Spleen (tissue), 7 donors: ENCODE measurements at regions not wholly inside any gene's neighbourhood (a gene's known extent, or its start where the extent isn't known, plus 50 kb on each side); places are given as distances from the start of the nearest gene placed in this dataset.

Source experiments
- CTCF ChIP-seq, 11 experiments: fragments of 200-600 bp in 7 of 11; fragments of 450-650 bp in 4 of 11; sonication (generic) in 4 of 11; IDR thresholded peaks in 8 of 11; conservative IDR thresholded peaks in 3 of 11; 1 replicate in 7 of 11; 2 replicates in 4 of 11; pipeline versions ENCODE4 v1.4.0 to v1.8.0; 2016 to 2021; ENCODE audit warnings: antibody characterized with exemption in 11 of 11, inconsistent platforms in 4 of 11, mild to moderate bottlenecking in 1 of 11
- POLR2A ChIP-seq, 3 donors: fragments of 450-650 bp; IDR thresholded peaks; one replicate each; pipeline ENCODE4 v1.5.1; 2017; ENCODE audit warnings: antibody characterized with exemption in 3 of 3, mild to moderate bottlenecking in 1 of 3
- donor health status: DM: no; HTN: no; CAD: no; lungs with moderate emphysema.
- donor health status: DM: no; HTN: no; CAD: no.
- donor health status: DM: no; HTN: no; CAD: no.

- TF ChIP-seq CTCF (IDR thresholded peaks at IDR 0.05 in 8 of 11, conservative IDR thresholded peaks at IDR 0.05 in 3 of 11) (no peak), POLR2A (IDR thresholded peaks at IDR 0.05) (no peak)
Measured at GRCh38 chr3:107963581-107963980, 127.2 kb downstream of the CD47 start.
